GM19463 (cell line): ENCODE measurements at regions not wholly inside any gene's neighbourhood (a gene's known extent, or its start where the extent isn't known, plus 50 kb on each side); places are given as distances from the start of the nearest gene placed in this dataset.
"Not testable (repeated sequence)": the region's sequence is repeated elsewhere in the genome, so short reads cannot be mapped to it uniquely, and the experiment has no call there.

ENCODE experiments used
- ATAC-seq: cut with Tn5 transposase; IDR thresholded peaks from one replicate; pipeline ENCODE4 v1.9.1; 2021; ENCODE audit warnings: mild to moderate bottlenecking, moderate library complexity; ENCODE audit not compliant: unreplicated experiment

DNA sequence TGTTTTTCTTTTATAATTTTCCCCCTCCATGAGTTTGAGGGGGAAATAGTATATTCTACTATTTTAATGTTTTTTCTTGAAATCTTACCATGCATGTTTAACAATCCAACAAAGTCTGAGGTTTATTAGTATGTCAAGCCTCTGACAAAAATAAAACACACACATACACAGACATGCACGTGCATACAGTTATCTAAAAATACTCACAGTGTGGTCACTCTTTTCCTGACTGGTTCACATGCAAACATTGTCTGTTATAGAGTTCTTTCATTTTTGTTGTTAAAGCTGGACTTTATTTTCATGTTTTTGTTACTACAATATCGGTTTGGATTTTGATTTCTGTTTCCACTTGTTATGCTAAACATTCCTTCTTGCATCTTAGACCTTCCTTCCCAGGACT is 236.6 kb downstream of the MFSD1 start:
- ATAC-seq, result no peak

DNA sequence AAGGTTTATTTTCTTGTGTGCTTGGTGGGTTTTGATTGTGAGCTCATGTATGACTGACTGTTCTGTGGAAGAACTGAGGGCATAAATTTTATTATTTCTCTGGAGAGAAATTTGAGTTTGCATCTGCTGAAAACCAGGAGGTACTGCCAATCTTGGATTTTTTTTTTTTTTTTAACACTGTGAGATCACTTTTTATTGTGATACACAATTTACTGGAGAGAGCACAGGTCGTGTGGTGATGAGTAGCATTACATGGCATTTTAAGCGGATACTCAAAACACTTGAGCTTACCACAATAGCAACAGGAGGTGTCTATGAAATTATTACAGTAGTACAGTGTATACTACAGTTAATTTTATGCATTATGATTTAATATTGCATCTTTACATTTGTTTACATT is 237.4 kb downstream of the MFSD1 start:
- no peak for ATAC-seq

DNA sequence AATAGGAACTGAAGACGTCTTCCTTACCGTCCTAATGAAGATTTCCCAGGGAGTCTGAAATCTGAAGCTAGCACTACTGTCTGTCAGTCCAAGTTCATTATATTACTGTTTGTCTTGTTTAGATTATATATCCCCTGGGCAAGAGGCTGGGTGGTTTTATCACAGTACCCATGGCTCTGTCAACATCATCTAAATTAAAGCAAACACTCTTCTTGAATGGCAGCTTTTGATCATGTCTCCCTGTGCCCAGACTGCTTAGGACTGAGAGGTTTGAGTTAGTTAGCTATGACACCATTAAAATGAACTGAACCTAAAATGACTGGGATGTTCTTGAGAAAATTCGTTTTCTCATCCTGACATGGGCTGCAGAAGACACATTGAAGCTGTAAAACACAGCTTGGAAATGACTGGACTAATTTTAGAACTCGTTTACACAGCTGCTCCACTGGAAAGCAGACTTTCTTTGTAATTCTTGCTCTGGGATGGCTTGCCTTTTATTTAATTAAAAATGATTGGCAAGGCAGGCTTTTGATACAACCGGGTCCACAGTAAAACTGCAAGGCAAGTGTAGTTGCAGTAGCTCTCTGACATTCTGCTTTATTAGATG is 243.5 kb downstream of the MFSD1 start:
- no peak for ATAC-seq

DNA sequence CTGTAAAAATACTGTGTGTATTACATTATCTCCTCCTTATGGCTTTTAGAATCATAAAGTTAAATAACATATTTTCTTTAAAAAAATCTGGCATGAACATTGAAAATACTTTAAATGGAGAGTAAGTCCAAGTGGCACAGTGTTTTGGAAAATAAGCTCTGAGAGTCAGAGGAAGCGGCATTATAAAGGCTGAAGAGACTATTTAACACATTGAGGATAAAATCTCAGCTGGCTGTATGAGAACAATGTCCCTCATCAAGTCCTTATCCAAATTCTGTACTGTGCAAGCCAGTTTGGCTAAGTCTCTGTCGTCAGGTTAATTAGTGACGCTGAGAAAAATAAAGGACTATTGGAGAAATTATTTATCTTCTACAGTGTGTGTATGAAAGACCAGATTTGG is 245.5 kb downstream of the MFSD1 start:
- ATAC-seq, result no peak

DNA sequence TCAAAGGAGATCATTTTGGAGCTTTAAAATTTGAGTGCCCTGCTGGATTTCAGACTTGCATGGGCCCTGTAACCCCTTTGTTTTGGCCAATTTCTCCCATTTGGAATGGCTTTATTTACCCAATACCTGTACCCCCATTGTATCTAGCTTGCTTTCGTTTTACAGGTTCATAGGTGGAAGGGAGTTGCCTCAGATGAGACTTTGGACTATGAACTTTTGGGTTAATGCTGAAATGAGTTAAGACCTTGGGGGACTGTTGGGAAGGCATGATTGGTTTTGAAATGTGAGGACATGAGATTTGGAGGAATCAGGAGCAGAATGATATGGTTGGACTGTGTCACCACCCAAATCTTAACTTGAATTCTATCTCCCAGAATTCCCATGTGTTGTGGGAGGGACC is 250.6 kb downstream of the MFSD1 start:
- not testable (repeated sequence) for ATAC-seq

DNA sequence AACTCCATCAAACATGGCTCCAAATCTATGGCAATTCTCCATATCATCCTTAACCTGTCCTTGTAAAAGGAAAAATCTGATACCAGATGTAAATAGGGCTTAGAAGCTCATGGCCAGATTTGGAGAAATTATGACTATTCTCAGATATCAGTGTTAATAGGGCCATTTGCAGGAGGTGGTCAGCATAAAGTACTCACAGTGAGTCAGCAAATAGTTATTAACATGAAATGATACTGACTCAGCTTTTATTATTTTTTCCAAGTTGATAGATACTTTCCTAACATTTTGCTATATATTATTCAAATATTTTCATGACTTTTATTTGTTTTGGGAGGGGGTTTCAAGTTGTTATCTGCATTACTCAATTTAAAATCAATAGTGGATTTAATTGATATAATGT is 255.8 kb downstream of the MFSD1 start:
- ATAC-seq, result no peak

DNA sequence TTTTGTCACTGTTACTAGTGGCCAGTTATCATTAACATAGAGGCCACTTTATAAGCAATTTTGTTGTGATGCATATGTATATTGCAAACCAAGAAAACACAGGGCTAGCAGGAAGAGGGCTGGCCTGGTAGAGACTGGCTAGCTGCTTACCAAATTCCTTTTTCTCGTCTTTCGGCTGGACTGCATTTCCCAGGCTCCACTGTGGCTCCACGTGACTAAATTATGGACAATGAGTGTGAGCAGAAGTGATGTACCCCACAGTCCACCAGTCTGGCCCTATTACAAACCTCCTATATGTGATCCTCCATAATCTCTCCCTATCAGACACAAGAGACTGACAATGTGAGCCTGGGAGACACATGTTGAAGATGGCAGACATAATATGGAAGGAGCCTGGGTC is 257.0 kb downstream of the MFSD1 start:
- ATAC-seq, result no peak

DNA sequence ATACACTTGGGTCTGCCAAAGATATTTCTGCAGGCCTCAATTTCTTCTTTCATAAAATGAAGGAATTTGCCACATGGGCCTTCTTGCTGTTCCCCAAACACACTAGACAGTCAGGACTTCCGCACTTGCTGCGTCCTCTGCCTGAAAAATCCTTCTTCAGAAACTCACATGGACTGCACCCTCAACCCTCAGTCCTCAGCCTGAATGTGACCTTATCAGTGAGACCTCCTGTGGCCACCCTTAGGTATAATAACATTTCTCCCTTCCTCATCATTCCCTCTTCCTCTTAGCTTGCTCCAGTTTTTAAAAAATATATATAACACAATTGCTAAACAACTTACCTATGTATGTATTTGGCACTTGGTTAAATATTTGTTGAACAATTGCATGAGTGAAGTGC is 257.5 kb downstream of the MFSD1 start:
- ATAC-seq, result no peak

DNA sequence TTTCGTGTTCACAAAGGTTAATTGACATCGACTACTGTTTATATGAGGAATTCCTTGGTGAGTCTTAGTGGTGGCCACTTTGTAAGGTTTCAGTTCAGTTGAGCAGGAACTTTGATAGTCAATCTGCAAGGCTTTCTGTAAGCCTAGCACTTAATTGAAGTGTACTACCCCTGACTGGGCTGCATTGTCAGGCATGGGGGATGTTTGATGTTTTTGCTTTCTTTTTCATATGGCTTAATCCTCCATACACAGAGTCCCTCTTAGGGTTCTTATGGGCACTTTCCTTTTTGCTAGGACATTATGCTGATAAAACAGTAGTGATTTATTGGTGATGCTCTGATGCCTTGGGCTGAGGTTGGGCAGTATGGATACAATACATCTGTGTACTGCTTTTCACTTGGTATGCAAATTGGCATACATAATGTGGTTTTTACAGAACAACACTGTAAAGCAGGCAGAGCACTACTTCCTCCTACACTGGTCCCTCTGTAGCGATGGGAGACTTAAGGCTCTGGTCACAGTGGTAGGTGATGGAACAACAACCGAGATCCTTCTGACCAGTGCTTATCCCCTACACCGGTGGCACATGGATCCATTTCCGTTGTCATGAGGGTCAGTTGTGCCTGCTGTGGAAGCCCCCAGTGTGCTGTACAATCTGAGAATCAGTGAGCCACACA is 261.0 kb downstream of the MFSD1 start:
- no peak for ATAC-seq

DNA sequence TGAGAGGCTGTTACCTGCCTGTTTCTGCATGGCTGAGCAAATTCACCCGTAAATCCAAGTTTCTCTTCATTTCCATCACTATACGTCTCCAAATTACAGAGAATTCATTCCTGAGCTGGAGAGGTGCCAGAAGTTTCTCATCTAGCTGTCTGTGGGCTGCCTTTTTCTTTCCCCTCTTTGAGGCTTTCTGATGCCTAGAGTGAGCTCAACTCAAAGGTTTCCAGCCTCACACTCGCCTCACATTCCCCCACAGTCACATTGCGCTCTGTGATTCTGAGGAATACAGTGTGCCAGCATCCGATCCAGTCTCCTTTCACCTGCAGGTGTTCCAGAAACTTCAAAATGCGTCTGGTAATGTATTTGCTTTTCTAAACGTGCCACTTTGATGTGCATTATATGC is 267.2 kb downstream of the MFSD1 start, which contains the start of gene IQCJ:
IQCJ (plus strand) TSS at position 229 of the 400 bp plus-strand sequence.
- no peak for ATAC-seq

DNA sequence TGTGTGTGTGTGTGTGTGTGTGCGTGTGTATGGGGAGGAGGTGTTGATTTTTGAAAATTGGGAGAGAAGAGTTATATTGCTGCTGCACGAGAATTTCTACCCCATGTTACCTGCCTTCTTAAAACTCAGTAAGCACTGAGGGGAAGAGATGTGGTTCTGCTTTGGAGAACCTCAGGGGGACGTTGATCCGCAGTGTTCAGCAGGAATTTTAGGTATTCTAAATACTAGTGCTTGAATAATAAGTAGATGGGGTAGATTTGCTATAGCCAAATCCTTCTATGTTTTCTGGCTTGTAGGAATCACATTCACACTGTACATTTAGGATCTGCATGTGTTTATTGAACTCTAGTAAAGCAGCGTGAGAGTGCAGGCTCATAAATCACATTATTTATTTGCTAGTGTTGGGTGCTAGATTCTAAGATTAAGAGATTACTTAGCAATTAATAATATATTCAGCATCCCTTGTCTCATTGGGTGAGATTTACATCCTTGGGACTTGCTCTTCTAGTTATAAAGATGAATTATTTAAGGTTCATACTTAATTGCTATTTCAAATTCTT is 268.1 kb downstream of the MFSD1 start:
- ATAC-seq, result no peak

DNA sequence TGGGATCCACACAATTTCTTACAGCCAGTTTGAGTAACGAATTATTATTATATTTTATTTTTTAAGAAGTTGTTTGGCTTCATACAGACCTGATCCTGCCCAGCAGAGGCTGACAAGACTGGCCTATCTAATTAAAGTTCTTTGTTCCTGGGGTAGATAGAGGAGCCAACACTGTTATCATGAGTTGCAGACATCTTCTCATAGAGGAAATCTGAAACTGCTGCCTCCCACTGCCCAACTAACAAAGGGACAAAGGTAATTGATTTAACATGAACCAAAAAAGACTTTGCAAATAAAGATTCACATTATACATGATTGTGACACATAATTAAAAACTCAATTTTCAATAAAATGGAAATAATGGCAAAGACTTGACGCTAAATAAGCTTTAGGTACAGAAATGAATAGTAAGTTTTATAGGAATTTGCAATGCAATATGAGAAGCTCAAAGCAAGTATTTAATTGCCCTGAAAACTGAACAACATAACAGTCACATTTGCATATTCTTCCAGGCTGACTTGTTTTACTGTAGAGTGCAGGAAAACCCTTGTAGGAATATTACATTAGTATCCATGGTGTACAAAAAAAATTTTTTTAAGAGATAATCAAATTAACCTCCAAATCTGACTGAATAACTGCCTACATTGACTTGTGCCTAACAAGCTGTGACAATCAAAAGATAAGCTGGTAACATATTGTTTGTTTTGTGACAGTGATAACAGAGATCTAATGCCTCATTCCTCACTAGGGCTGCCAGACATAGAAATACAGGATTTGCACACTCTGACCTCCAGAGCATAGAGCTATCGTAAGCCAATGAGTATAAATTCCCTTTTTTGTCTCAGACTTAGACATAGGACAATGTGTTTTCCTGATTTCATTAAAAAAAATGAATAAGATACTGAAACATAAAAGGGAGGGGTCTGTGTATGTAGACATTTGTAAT is 273.2 kb downstream of the MFSD1 start:
- ATAC-seq, result no peak

DNA sequence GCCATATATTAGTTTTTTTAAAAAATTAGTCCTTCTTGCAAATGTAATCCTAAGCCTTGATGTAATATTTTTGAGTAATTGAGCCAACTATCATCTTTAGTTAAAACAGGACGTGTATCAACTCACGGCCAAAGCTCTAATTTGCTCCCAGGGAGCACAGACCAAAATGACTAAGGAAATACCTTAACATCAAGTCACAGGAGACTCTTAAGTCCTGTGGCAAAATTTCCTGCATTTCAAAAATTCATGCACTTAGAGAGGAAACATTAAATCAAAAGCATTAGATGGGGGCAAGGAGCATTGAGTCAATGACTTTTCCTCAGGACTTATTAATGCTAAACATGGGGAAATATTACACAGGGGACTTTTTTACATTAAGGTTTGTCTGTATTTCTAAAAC is 276.0 kb downstream of the MFSD1 start:
- ATAC-seq, result no peak

DNA sequence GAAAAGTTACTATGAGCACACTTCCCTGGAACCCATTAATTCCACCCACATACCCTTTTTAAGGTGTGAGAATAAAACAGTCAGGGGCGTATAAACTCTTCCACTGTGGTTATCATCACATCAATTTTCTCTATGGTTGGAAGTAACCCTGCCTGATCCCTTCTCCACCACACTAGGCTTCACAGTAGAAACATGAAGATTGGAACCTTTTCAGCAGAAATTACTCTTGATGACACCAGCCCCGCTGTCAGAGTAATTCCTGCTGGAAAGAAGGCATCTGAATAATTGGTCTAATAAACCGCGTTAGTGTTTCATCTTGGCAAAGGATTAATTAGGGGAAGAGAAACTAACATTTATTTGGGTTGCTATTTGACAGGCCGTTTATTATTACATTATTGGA is 278.4 kb downstream of the MFSD1 start:
- ATAC-seq, result no peak

DNA sequence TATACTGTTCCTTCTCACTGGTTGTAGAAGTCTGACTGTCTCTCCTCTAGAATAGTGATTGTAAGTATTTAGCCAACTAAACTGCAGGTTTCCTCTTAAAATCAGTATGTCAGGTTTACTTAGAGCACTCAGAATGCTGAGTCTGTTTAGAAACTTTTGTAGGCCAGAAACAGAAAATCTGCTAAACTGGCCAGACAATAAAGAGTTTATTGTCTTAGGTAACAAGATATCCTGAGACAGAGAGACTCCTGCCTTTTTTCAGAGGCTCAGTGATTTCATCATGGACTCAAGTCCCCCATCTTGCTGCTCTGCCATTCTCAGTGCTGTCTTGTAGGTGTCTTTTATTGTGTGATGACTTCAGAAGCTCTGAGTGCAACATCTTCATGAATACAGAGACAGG is 279.0 kb downstream of the MFSD1 start:
- no peak for ATAC-seq

DNA sequence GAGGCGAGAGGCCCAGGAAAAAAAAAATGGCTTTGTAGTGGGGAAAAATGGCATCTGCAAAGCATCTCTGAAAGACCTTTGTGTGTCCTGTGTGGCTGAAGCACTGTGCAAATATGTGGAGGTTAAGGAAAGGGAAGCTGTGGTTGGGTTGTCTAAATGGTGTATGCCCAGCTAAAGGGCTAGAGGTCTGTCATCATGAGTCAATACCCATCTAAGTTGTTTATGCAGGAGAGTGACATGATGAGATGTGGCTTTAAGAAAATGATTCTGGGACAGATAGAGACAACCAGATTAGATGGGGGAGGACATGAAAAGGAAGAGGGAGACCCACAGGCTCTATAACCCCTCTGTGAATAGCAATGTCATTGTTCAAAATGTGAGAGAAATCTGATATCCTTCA is 280.7 kb downstream of the MFSD1 start:
- no peak for ATAC-seq

DNA sequence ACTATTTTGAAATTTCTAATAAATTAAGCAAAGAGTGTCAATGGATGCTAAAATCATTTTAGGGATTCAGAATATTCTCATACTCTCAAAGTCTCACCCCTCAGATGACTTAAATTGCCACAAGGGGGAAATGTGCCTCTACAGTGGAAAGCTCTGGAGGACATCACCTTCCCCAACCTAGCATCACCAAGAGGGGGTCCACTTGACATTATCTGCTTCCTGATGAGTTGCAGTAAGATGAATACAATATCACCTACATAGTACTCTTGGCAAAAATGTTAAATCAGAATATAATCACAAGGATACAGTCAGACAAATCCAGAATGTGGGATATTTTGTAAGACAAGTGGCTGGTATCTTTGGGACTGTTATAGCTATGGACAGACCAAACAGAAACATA is 290.1 kb downstream of the MFSD1 start:
- ATAC-seq, result no peak

DNA sequence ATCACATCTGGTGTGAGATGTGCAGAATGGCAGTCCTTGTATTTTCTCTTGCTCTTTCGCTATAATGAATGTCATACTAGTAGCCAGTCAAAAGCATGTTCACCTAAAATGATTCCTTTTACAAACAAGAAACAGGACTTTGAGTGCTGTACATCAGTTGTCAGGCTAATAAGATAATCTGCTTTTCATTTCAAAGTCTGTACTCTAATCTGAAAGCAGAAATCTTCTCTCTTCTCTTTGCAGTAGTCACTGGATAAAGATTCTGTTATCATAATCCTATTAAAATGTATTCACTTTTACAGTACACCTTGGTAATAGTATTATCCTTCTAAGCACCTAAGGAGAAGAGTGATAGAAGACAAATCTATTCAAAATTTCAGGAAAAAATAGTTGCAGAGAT is 300.1 kb downstream of the MFSD1 start:
- no peak for ATAC-seq

DNA sequence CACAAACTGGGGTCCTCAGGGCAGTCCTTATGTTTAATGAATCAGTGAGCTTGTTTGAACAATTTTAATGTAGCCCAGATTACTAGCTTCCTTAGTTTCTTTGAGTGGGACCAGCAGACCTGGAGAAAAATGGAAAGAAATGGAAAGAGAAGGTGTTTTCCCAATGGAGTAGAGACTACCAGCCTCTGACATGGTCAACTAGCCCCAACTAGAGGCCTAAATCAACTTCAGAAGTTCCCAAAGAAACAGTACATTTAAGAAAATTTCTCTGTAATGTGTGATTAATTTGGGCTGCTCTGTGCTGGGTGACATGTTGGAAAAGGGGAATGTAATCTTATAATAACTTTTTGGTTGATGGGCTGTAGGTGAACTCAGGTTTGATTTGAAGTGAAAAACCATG is 310.9 kb downstream of the MFSD1 start:
- ATAC-seq, result no peak

DNA sequence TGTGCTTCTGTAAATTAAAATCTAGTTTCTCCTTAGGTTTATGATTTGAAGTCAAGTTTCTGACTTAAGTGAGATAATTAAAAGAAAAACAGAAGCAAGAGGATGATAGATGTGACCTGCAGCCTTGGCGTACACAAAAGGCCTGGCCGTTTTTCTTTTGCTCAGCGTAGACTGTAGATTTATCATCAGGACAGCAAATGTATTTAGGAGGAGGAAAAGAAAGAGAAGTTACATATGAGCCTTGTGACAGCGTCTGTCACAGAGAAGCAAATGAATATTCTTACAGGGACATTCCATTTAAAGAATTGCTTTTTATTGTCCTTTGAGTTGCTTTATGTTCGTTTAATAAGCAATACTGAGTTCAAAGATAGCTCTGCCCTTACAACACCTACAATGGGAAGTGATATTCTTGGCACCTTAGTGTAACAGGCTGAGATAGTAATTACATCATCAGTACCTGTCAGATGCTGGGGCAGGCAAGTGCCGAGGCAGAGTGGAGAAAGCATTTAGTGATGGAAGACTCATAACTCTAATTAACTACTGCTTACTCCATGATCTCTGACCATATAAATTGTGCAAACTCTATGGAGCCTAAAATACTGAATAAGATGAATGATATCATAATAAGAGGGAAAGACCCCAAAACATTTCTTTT is 311.5 kb downstream of the MFSD1 start:
- no peak for ATAC-seq

DNA sequence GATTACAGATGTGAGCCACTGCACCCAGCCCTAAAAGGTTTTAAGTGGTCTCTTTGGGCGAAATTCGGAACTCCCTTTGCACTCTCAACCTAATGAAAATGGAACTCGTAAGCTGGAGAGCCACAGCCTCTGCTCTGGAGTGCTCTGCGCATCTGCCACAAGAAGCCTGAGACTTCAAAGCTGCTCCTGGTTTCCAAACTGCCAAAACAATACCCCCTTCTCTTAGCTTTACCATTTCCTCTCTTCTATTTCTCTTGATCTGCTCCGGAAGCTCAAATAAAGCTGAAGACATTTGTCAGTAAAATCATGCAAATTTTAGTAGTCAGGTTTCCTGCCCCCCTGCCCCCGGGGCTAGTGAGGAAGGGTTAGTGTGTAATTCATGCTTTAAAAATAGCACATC is 312.7 kb downstream of the MFSD1 start:
- no peak for ATAC-seq
